HepG2 (cell line): ENCODE measurements at regions not wholly inside any gene's neighbourhood (a gene's known extent, or its start where the extent isn't known, plus 50 kb on each side); places are given as distances from the start of the nearest gene placed in this dataset.

Source experiments
- CENPBD1 ChIP-seq: sonication (generic); formaldehyde crosslinking; IDR thresholded peaks from 2 replicates; pipeline ENCODE4 v1.8.0; 2022; ENCODE audit warnings: missing genetic modification reagents, low read depth, mild to moderate bottlenecking, borderline replicate concordance
- DBP ChIP-seq: sonication (generic); formaldehyde crosslinking; IDR thresholded peaks from 2 replicates; pipeline ENCODE4 v1.4.0; 2020; ENCODE audit warnings: missing genetic modification reagents; ENCODE audit errors: not compliant biosample characterization
- HNRNPLL ChIP-seq: fragments of 200-400 bp; formaldehyde crosslinking; IDR thresholded peaks from 2 replicates; pipeline ENCODE4 v1.6.1; 2017; ENCODE audit warnings: mild to moderate bottlenecking, low read depth, low read length; ENCODE audit not compliant: poor library complexity, severe bottlenecking
- KLF15 ChIP-seq: sonication (generic); formaldehyde crosslinking; IDR thresholded peaks from 2 replicates; pipeline ENCODE4 v1.8.1; 2023; ENCODE audit warnings: borderline replicate concordance, mild to moderate bottlenecking, inconsistent platforms, missing genetic modification reagents, mixed read lengths
- MYC ChIP-seq: sonication (generic); formaldehyde crosslinking; IDR thresholded peaks from 2 replicates; pipeline ENCODE4 v1.9.0; 2021; ENCODE audit warnings: missing genetic modification reagents, borderline replicate concordance
- NAIF1 ChIP-seq: sonication (generic); formaldehyde crosslinking; IDR thresholded peaks from 2 replicates; pipeline ENCODE4 v1.5.0; 2020; ENCODE audit warnings: mild to moderate bottlenecking, missing genetic modification reagents, borderline replicate concordance
- ONECUT2 ChIP-seq: sonication (generic); formaldehyde crosslinking; IDR thresholded peaks from 2 replicates; pipeline ENCODE4 v1.4.0; 2020; ENCODE audit warnings: missing genetic modification reagents
- PRPF4 ChIP-seq: fragments of 200-400 bp; formaldehyde crosslinking; IDR thresholded peaks from 2 replicates; pipeline ENCODE4 v1.6.1; 2016; ENCODE audit warnings: low read length, low read depth; ENCODE audit not compliant: poor library complexity, severe bottlenecking
- SPEN ChIP-seq: sonication (generic); formaldehyde crosslinking; IDR thresholded peaks from 2 replicates; pipeline ENCODE4 v1.5.1; 2020; ENCODE audit warnings: low read depth, mild to moderate bottlenecking, missing genetic modification reagents
- TFAP4 ChIP-seq: sonication (generic); IDR thresholded peaks from 2 replicates; pipeline ENCODE4 v1.6.1; 2016; ENCODE audit warnings: low read depth, borderline replicate concordance
- THAP9 ChIP-seq: sonication (generic); formaldehyde crosslinking; IDR thresholded peaks from 2 replicates; pipeline ENCODE4; 2020; ENCODE audit warnings: missing genetic modification reagents, mild to moderate bottlenecking, borderline replicate concordance
- ZFP36L1 ChIP-seq: sonication (generic); formaldehyde crosslinking; IDR thresholded peaks from 2 replicates; pipeline ENCODE4 v1.8.0; 2022; ENCODE audit warnings: mild to moderate bottlenecking, missing genetic modification reagents, moderate library complexity
- ZNF207 ChIP-seq: fragments of 450-650 bp; IDR thresholded peaks from 2 replicates; pipeline ENCODE4 v1.6.1; 2016; ENCODE audit warnings: antibody characterized with exemption, borderline replicate concordance
- ZNF414 ChIP-seq: sonication (generic); formaldehyde crosslinking; IDR thresholded peaks from 2 replicates; pipeline ENCODE4 v1.5.0; 2020; ENCODE audit warnings: missing genetic modification reagents
- ZNF609 ChIP-seq: sonication (generic); formaldehyde crosslinking; IDR thresholded peaks from 2 replicates; pipeline ENCODE4 v1.4.0; 2020; ENCODE audit warnings: mild to moderate bottlenecking, missing genetic modification reagents, borderline replicate concordance
- ZNF709 ChIP-seq: sonication (generic); formaldehyde crosslinking; IDR thresholded peaks from 2 replicates; pipeline ENCODE4 v1.5.0; 2020; ENCODE audit warnings: mild to moderate bottlenecking, missing genetic modification reagents
- ZNF83 ChIP-seq: sonication (generic); formaldehyde crosslinking; IDR thresholded peaks from 2 replicates; pipeline ENCODE4 v1.4.0; 2020; ENCODE audit warnings: missing genetic modification reagents, mild to moderate bottlenecking, borderline replicate concordance

GRCh38 chr2:12456293-12457106, 260.2 kb upstream of the TRIB2 start (continued):
- TF ChIP-seq ZNF609 (peak; percentile 42; the same call in 1 of the 2 replicates), NAIF1 (CRISPR knock-in tag) (no peak), DBP (CRISPR knock-in tag) (no peak), ONECUT2 (CRISPR knock-in tag) (no peak), KLF15 (CRISPR knock-in tag) (no peak), ZNF83 (CRISPR knock-in tag) (no peak), ZNF207 (no peak), MYC (CRISPR knock-in tag) (no peak), ZNF709 (CRISPR knock-in tag) (no peak; the same call in 1 of the 2 replicates), PRPF4 (no peak), HNRNPLL (no peak), ZFP36L1 (CRISPR knock-in tag) (no peak), ZNF414 (0 out of 2 replicates have a peak, but pooled peaks have one; percentile 40), THAP9 (CRISPR knock-in tag) (no peak), CENPBD1 (CRISPR knock-in tag) (no peak), SPEN (CRISPR knock-in tag) (no peak), TFAP4 (peak; percentile 7; the same call in 1 of the 2 replicates)
